ENCODE measurements at regions not wholly inside any gene's neighbourhood (a gene's known extent, or its start where the extent isn't known, plus 50 kb on each side); places are given as distances from the start of the nearest gene placed in this dataset.

DNA sequence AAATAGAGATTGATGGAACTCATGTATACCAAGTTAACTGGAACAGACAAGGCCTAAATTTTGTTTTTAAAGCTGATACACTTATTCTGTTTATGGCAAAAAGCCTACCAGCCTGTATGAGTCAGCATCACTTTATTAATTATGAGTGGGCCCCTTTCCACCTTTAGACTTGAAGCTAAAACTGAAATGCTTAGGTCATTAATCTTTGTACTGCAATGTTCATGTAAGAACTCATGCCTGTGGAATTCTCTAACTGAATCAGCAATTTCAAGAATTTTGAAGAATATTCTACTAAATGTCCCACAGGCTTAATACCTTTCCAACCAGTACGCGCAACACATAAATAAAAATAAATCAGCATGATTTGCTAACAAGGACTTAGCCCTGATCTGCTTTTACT lies 140.2 kb upstream of the PHACTR1 start:
- Mint-ChIP-seq H3K4me3 (no peak overlapping the region), H3K36me3 (no peaks in the 10 kb centered on the region), H3K4me1 (no peaks in the 10 kb centered on the region), H3K27me3 (no peaks in the 10 kb centered on the region), H3K27ac (no peak overlapping the region), H3K9me3 (no peaks in the 10 kb centered on the region)
- ATAC-seq = no peak

DNA sequence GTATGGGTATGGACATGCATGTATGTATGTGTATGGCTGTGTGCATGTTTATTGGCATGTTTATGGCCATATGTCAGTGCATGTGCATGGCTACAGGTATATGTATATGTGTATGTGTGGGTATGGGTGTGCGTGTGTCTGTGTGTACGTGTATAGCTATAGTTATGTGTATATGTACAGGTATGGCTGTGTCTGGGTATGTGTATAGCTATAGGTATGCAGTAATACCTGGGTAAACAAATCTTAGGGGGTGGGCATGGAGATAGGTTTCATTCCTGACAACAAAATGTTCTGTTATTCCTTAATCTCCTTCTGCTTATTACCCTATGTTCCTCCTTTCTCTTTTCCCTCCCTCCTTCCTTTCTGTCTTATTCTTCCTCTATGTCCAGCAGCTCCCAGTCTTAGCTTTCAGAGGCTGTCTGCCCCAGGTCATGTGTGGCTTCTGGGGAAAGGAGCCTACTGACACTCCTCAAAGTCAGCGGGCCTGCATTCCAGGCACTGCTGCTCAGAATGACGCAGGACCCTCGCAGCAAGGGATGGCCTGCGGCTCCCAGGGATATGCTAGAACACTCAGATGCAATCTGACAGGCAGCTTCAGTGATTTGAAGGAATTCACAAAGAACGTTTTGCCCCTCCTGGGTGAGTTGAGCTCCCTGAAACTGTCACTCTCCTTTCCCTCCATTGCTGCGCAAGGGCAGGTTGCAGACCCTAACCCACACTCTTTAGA lies 139.3 kb upstream of the PHACTR1 start:
- Mint-ChIP-seq H3K36me3 (no peaks in the 10 kb centered on the region), H3K9me3 (no peaks in the 10 kb centered on the region), H3K4me1 (no peaks in the 10 kb centered on the region), H3K27ac (no peak overlapping the region), H3K27me3 (no peaks in the 10 kb centered on the region), H3K4me3 (no peak overlapping the region)
- ATAC-seq = no peak

DNA sequence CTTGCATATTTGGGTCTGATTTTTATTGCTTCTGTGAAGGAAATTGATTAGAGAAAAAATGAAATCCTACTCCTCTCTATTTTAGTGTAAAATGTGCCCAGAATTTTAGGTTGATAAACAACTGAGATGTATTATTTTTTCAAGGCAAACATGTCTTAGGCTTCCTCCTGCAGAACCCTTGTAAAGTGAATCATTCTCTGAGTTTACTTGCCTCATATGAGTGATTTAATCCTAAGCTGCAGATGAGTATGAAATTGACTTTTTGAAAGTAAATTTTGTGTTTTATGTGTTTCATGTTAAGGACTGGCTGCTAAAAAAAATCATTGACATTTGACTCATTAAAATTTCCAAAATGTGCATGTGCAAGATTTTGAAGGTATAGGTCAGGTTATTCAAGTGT lies 138.5 kb upstream of the PHACTR1 start:
- Mint-ChIP-seq H3K27ac (no peak overlapping the region), H3K4me3 (no peak overlapping the region), H3K27me3 (no peaks in the 10 kb centered on the region), H3K4me1 (no peaks in the 10 kb centered on the region), H3K36me3 (no peaks in the 10 kb centered on the region), H3K9me3 (no peaks in the 10 kb centered on the region)
- no peak for ATAC-seq

DNA sequence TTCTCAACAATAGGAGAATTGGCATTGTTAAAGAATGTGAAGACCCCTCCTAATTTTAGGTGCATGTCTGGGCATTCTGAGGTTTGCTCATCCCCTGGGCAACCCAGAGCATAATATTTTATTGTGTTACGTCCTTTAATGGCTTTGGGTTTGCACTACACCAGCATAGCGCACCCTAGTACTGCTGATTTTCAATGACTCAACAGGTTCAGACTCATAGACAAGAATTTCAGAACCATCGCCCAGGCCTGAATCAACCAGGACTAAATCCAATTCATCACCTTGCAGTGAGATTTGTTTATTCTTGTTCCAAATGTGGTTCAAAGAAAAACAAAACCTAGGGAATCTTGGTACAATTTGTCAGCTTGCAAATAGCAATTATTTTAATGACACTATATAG lies 137.8 kb upstream of the PHACTR1 start:
- no peaks in the 10 kb centered on the region for H3K36me3 Mint-ChIP-seq
- H3K4me1 Mint-ChIP-seq = no peaks in the 10 kb centered on the region
- no peak for ATAC-seq
- H3K4me3 Mint-ChIP-seq = no peak overlapping the region
- H3K27ac Mint-ChIP-seq = no peak overlapping the region
- no peaks in the 10 kb centered on the region for H3K27me3 Mint-ChIP-seq
- H3K9me3 Mint-ChIP-seq = no peaks in the 10 kb centered on the region

DNA sequence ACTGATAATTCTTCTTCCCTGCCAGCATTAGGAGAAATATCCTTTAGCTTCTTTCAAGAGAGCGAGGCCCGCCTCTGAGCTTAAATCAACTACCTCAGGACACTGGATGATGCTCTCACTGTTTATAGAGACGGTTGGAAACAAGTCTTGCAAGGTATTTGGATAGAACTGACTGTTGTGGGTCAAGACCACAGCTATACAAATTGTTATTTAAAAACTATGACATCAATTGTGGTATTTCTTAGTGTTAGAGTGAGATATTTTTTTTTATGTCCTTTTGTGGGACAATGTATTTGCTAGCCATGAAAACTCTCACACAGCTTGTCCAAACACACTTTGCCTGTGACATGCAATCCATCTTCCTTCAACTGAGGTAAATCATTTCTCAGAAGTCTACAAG lies 136.3 kb upstream of the PHACTR1 start:
- no peaks in the 10 kb centered on the region for H3K36me3 Mint-ChIP-seq
- no peaks in the 10 kb centered on the region for H3K4me1 Mint-ChIP-seq
- ATAC-seq = no peak
- H3K9me3 Mint-ChIP-seq = no peaks in the 10 kb centered on the region
- H3K4me3 Mint-ChIP-seq = no peak overlapping the region
- no peaks in the 10 kb centered on the region for H3K27me3 Mint-ChIP-seq
- H3K27ac Mint-ChIP-seq = no peak overlapping the region

DNA sequence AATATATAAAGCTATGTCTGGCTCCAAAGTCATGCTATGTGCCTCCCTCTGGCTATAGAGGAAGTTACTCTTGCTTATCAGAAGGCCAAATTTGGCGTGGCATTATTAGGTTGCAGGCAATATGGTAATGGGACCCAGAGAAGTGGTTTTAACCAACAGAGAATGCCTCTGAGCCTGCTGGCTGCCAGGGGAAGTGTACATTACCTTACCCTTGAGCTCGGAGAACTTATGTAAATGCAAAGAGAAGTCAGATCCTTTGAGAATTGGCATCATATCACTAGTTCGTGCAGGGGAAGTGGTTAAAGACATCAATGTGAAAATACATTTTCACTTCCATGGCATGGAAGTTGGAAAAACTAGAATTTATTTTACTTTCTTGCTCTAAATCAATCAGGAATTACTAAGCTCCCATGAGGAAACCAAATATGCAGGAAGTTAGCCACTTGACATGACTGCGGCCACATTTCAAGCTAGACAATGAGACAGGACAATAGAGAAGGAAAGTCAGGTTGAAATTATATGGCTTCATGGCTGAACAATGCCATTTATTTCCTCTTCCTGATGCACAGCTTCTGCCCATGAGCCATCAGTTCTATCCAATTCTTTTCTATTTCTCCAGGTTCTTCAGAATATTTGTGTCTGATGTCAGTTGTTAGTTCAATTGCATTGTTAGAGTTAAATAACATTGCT lies 134.0 kb upstream of the PHACTR1 start:
- ATAC-seq = peak; percentile 41
- Mint-ChIP-seq H3K4me3 (no peak overlapping the region), H3K27me3 (no peaks in the 10 kb centered on the region)

DNA sequence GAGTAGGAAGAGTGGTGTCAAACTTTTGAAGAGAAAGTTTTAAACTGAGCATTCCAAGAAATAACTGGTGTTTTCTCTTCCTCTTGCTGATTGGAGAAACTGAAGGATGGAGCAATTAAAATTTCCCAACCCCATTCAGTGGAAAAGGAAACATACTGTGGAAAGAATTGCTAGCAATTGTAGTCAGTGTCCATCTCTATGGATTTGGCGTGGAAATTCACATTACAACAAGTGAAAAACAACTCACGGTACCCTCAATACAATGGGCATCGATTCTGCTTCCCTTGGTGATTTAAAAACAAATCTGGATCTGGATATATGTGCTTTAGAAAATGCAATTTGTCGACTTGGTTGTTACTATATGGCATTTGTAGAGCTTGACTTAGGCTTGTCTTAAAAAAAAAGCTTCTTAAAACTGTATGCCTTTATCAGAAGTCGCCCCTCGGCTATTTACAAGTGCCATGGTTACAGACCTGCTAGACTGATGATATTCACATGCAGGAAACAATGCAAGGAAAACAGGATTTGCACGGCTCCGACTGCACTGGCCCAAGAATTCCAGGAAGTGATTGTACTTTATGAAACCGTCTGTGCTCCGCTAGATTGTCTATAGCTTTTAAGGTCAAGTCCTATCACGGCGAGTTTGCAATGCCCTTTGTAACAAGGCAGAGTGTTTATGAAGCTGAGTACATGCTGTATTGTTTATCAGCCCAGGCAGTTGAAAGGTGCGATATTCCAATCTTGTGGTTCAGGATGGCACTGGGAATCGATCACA lies 131.7 kb upstream of the PHACTR1 start:
- H3K9me3 Mint-ChIP-seq = no peaks in the 10 kb centered on the region
- no peaks in the 10 kb centered on the region for H3K27me3 Mint-ChIP-seq
- no peaks in the 10 kb centered on the region for H3K36me3 Mint-ChIP-seq
- H3K4me3 Mint-ChIP-seq = no peak overlapping the region
- no peak for ATAC-seq
- no peaks in the 10 kb centered on the region for H3K4me1 Mint-ChIP-seq
- H3K27ac Mint-ChIP-seq = no peak overlapping the region

More for the DNA sequence above, 134.0 kb upstream of the PHACTR1 start:
- no peaks in the 10 kb centered on the region for H3K36me3 Mint-ChIP-seq
- no peak overlapping the region for H3K27ac Mint-ChIP-seq
- no peaks in the 10 kb centered on the region for H3K9me3 Mint-ChIP-seq
- no peaks in the 10 kb centered on the region for H3K4me1 Mint-ChIP-seq

DNA sequence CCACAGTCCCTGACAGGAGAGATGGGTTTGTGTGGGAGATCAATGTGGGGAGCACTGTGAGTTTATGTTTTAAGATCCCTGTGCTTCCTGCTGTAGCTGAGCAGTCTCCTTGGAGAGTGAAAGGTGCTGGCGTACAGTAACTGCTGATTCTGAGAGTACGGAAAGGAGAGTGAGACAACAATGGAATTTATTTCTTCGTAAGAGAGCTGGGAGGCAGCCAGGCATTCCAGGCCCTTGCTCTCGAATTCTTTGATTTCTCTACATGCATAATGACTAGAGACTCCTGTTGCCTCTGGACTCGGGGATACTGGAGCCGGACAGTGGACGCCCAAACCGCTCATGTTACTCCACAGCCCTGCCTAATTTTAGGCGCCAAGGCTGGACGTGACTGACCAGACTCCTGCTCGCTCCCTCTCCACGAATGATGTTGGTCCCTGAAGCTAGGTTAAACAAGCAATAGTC lies 131.0 kb upstream of the PHACTR1 start:
- no peak overlapping the region for H3K27ac Mint-ChIP-seq
- H3K9me3 Mint-ChIP-seq = no peaks in the 10 kb centered on the region
- no peak for ATAC-seq
- no peak overlapping the region for H3K4me3 Mint-ChIP-seq
- H3K4me1 Mint-ChIP-seq = no peaks in the 10 kb centered on the region
- no peaks in the 10 kb centered on the region for H3K27me3 Mint-ChIP-seq
- no peaks in the 10 kb centered on the region for H3K36me3 Mint-ChIP-seq

DNA sequence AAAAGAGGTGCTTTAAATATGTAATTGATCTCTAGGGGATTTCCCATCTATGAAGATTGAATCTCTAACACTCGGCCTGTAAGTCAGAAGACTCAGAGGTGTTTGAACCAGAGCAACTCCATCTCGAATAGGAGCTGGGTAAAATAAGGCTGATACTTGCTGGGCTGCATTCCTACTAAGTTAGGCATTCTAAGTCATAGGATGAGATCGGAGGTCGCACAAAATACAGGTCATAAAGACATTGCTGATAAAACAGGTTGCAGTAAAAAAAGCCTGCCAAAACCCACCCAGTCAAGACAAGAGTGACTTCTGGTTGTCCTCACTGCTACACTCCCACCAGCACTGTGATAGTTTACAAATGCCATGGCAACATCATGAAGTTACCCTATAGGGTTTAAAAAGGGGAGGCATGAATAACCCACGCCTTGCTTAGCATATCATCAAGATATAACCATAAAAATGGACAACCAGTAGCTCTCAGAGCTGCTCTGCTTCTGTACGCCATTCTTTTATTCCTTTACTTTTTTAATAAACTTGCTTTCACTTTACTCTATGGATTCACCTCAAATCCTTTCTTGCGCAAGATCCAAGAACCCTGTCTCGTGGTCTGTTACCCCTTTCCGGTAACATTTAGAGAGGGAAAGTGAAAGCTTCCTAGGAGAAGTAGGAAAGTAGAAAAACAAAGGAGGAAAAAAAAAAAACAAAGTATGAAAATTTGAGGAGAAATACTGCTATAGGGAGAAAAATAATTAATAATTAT lies 129.7 kb upstream of the PHACTR1 start:
- no peaks in the 10 kb centered on the region for H3K27me3 Mint-ChIP-seq
- H3K4me1 Mint-ChIP-seq = no peaks in the 10 kb centered on the region
- H3K4me3 Mint-ChIP-seq = no peak overlapping the region
- no peak for ATAC-seq
- H3K36me3 Mint-ChIP-seq = no peaks in the 10 kb centered on the region
- H3K27ac Mint-ChIP-seq = no peak overlapping the region
- H3K9me3 Mint-ChIP-seq = no peaks in the 10 kb centered on the region

DNA sequence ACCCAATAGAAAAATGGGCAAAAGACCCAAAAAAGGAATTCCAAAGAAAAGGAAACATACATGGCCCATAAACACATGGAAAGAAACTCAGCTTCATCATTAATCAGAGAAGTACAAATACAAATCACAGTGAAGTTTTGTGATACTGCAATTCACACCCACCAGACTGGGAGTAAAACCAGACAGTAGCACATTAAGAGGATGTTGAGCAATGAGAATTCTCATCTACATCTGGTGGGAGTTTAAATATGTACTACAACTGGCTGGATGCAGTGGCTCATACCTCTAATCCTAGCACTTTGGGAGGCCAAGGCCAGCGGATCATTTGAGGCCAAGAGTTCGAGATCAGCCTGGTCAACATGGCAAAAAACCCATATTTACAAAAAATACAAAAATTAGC lies 125.7 kb upstream of the PHACTR1 start:
- no peak overlapping the region for H3K27ac Mint-ChIP-seq
- no peaks in the 10 kb centered on the region for H3K36me3 Mint-ChIP-seq
- no peaks in the 10 kb centered on the region for H3K27me3 Mint-ChIP-seq
- no peaks in the 10 kb centered on the region for H3K9me3 Mint-ChIP-seq
- H3K4me3 Mint-ChIP-seq = no peak overlapping the region
- H3K4me1 Mint-ChIP-seq = no peaks in the 10 kb centered on the region
- no peak for ATAC-seq

DNA sequence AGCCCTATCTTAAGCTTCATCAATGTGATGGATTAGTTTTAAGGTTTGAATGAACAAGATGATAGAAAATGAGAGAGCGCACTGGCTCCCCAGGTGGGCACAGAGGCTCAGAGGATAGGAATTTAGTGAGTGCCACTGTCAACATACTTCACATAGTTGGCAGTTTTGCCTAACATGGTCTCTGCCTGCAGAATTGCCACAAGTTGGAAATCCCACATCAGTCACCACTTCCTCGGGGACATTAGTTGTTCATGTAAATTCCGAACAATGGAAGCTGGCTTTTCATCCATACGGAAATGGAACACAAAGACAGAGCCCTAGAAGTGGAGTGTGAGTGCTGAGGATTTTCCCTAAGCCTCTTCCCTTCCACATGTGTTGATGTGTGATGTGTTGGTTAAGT lies 123.9 kb upstream of the PHACTR1 start:
- Mint-ChIP-seq H3K9me3 (no peaks in the 10 kb centered on the region), H3K4me3 (no peak overlapping the region), H3K27me3 (no peaks in the 10 kb centered on the region), H3K36me3 (no peaks in the 10 kb centered on the region), H3K27ac (no peak overlapping the region), H3K4me1 (no peaks in the 10 kb centered on the region)
- no peak for ATAC-seq

DNA sequence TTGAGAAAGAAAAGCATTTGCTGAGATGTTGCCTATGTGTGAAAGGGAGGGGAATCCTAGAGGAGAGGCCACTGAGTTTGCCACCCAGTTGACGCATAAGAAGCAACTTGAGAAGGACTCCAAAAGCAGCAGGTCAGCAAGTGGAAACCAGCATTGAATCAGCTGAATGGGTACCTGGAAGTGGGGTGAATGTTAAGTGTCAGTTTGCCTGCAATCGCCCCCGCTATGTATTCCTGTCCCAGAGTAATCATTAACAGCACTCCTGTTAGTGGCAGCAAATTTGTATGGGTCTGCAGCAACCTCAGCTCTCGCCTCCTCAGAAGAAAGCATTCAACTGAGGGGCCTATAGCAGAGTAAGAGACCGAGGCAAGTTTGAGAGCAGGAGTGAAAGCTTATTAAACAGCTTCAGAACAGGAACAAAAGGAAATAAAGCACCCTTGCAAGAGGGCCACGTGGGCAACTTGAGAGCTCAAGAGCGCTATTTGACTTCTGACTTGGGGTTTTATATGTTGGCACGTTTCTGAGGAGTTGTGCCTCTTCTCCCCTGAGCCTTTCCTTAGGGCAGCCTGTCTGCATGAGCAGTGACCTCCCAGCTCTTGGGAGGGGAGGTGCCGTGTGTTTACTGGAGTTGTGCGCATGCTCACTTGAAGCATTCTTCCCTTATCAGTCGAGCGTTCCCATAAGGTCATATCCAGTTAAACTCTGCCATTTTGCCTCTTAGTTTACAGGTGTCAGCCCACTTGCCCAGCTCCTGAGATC lies 122.6 kb upstream of the PHACTR1 start:
- no peaks in the 10 kb centered on the region for H3K36me3 Mint-ChIP-seq
- no peak overlapping the region for H3K4me3 Mint-ChIP-seq
- no peaks in the 10 kb centered on the region for H3K9me3 Mint-ChIP-seq
- H3K27me3 Mint-ChIP-seq = no peaks in the 10 kb centered on the region
- H3K4me1 Mint-ChIP-seq = no peaks in the 10 kb centered on the region
- H3K27ac Mint-ChIP-seq = peak overlapping the region; percentile 40
- no peak for ATAC-seq

DNA sequence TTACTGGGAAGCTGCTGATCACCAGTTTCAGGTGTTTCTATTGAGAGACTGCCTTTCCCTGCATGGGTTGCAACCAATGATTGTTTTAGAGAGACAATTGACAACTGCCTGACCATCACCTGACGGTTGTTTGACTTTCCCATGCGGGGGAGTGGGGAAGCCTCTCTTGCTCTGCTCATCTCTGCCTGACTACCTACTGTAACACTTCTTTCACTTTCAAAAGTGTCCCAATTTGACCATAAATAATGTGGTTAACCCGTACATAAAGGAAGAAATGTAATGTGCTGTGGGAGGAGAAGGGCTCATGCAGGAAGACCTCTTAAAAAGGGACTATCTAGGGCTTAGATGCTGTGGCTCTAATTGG lies 122.1 kb upstream of the PHACTR1 start:
- H3K4me1 Mint-ChIP-seq = no peaks in the 10 kb centered on the region
- H3K36me3 Mint-ChIP-seq = no peaks in the 10 kb centered on the region
- peak overlapping the region; percentile 40 for H3K27ac Mint-ChIP-seq
- no peaks in the 10 kb centered on the region for H3K27me3 Mint-ChIP-seq
- ATAC-seq = no peak
- H3K4me3 Mint-ChIP-seq = no peak overlapping the region
- H3K9me3 Mint-ChIP-seq = no peaks in the 10 kb centered on the region

DNA sequence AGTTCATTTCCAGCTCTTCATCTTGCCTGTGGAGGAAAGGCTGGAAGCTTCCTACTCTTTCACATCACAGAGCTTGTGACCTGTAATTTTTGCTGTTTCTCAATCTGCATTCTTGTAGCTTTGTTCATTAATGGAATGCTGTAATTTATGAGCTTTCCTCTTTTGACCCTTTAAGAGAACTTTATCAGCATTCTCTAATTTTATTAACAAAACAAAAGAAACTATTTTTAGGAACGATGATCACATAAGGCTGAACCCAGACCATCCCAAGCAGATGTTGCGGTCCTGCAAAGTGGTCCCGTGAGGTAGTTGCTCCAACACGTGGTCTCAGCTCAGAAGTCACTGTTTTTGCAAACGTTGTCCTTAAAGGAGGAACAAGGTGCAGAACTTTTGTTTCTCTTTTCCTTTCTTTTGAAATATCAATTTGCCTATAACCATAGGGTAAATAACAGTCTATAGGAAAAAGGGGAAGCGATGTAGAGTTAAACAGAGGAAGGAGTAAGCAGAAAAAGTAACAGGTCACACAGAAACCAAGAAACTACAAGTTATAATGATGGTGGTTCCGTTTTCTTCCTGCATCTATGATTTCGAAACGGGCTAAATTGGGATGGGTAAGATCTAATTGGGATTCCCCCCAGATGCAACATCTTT lies 121.3 kb upstream of the PHACTR1 start:
- peak overlapping the region; percentile 40 for H3K27ac Mint-ChIP-seq
- no peaks in the 10 kb centered on the region for H3K9me3 Mint-ChIP-seq
- peak overlapping the region; percentile 6 for H3K4me3 Mint-ChIP-seq
- peak; percentile 88 for ATAC-seq
- H3K4me1 Mint-ChIP-seq = no peaks in the 10 kb centered on the region
- H3K27me3 Mint-ChIP-seq = peaks cover 5% of the 10 kb centered on the region
- no peaks in the 10 kb centered on the region for H3K36me3 Mint-ChIP-seq

Data from stimulated activated memory B cell treated with anti-CD40 and anti-IgM and Interleukin-4, amounts not matched to agents 10 μg/mL and 1 μg/mL and 100 μg/mL, for 72 hours (primary cell).